WTC11 (cell line): ENCODE measurements at regions not wholly inside any gene's neighbourhood (a gene's known extent, or its start where the extent isn't known, plus 50 kb on each side); places are given as distances from the start of the nearest gene placed in this dataset.

Experiments used
- ATAC-seq: fragments of 200-7000 bp; cut with Tn5 transposase; 2 replicates; pipeline ENCODE4 v1.10.0; 2021; ENCODE audit warnings: mild to moderate bottlenecking, moderate library complexity
- CTCF ChIA-PET: fragments of 300-600 bp; sonication (Branson Sonifier 250); formaldehyde crosslinking; loops from one replicate; lab custom pipeline; 2021; ENCODE audit warnings: antibody characterized with exemption; lab: Charles Lee
- POLR2A ChIA-PET: fragments of 350-600 bp; sonication (Branson Sonifier 250); formaldehyde crosslinking; loops from one replicate; lab custom pipeline; 2021; ENCODE audit warnings: antibody characterized with exemption; lab: Charles Lee
- DNase-seq: peaks from one replicate; pipeline ENCODE4 v3.0.0; 2021; ENCODE audit warnings: low spot score
- H3K27ac Mint-ChIP-seq: 2 replicates; pipeline ENCODE4 v1.8.0; 2021; ENCODE audit warnings: mixed read lengths
- H3K27me3 Mint-ChIP-seq: 2 replicates; pipeline ENCODE4 v1.8.0; 2021; ENCODE audit warnings: low read depth, mild to moderate bottlenecking, moderate library complexity, mixed read lengths
- H3K36me3 Mint-ChIP-seq: 2 replicates; pipeline ENCODE4 v1.8.0; 2021; ENCODE audit warnings: mixed read lengths
- H3K4me1 Mint-ChIP-seq: 2 replicates; pipeline ENCODE4 v1.8.0; 2022; ENCODE audit warnings: mixed read lengths
- H3K4me3 Mint-ChIP-seq: 2 replicates; pipeline ENCODE4 v1.8.0; 2021; ENCODE audit warnings: mild to moderate bottlenecking, moderate library complexity, mixed read lengths
- H3K9me3 Mint-ChIP-seq: 2 replicates; pipeline ENCODE4 v1.8.0; 2021; ENCODE audit warnings: mixed read lengths
- ATF1 ChIP-seq: sonication (generic); formaldehyde crosslinking; IDR thresholded peaks from 2 replicates; pipeline ENCODE4 v1.8.1; 2023; ENCODE audit warnings: mild to moderate bottlenecking, moderate library complexity, missing genetic modification reagents
- CREM ChIP-seq: sonication (generic); formaldehyde crosslinking; IDR thresholded peaks from 2 replicates; pipeline ENCODE4 v1.8.1; 2022; ENCODE audit warnings: mild to moderate bottlenecking, missing genetic modification reagents, moderate library complexity
- CTCF ChIP-seq: fragments of 200-600 bp; IDR thresholded peaks from 2 replicates; pipeline ENCODE4 v1.8.0; 2022; ENCODE audit warnings: antibody characterized with exemption
- ELF4 ChIP-seq: sonication (generic); formaldehyde crosslinking; IDR thresholded peaks from 2 replicates; pipeline ENCODE4 v1.8.1; 2022; ENCODE audit warnings: low read depth, mild to moderate bottlenecking, moderate library complexity, missing genetic modification reagents
- EMX1 ChIP-seq: fragments of 250-450 bp; sonication (Bioruptor Pico); IDR thresholded peaks from 2 replicates; pipeline ENCODE4 v1.8.0; 2021; ENCODE audit warnings: mild to moderate bottlenecking
- GTF2I ChIP-seq: fragments of 250-450 bp; sonication (Bioruptor Pico); conservative IDR thresholded peaks from 2 replicates; pipeline ENCODE4 v1.4.0; 2021; ENCODE audit warnings: mild to moderate bottlenecking
- IRF1 ChIP-seq: sonication (generic); formaldehyde crosslinking; IDR thresholded peaks from 2 replicates; pipeline ENCODE4 v1.8.0; 2023; ENCODE audit warnings: missing genetic modification reagents
- KAT7 ChIP-seq: sonication (generic); formaldehyde crosslinking; IDR thresholded peaks from 2 replicates; pipeline ENCODE4 v1.8.1; 2023; ENCODE audit warnings: missing genetic modification reagents, mild to moderate bottlenecking, borderline replicate concordance
- OVOL2 ChIP-seq: fragments of 250-450 bp; sonication (Bioruptor Pico); IDR thresholded peaks from 2 replicates; pipeline ENCODE4 v1.9.0; 2021; ENCODE audit warnings: mild to moderate bottlenecking, borderline replicate concordance
- RORB ChIP-seq: fragments of 250-450 bp; sonication (Bioruptor Pico); IDR thresholded peaks from 2 replicates; pipeline ENCODE4 v1.9.0; 2021; ENCODE audit warnings: mild to moderate bottlenecking
- SMAD3 ChIP-seq: sonication (generic); formaldehyde crosslinking; IDR thresholded peaks from 2 replicates; pipeline ENCODE4 v1.8.0; 2022; ENCODE audit warnings: missing genetic modification reagents, mild to moderate bottlenecking, borderline replicate concordance
- SOX15 ChIP-seq: fragments of 250-450 bp; sonication (Bioruptor Pico); IDR thresholded peaks from 2 replicates; pipeline ENCODE4 v1.9.0; 2021; ENCODE audit warnings: mild to moderate bottlenecking
- STAT6 ChIP-seq: sonication (generic); formaldehyde crosslinking; conservative IDR thresholded peaks from 2 replicates; pipeline ENCODE4 v1.8.1; 2023; ENCODE audit warnings: mild to moderate bottlenecking, low read depth, missing genetic modification reagents, moderate library complexity
- USF2 ChIP-seq: sonication (generic); formaldehyde crosslinking; IDR thresholded peaks from 2 replicates; pipeline ENCODE4 v1.8.1; 2023; ENCODE audit warnings: mild to moderate bottlenecking, missing genetic modification reagents, moderate library complexity
- ZNF219 ChIP-seq: sonication (generic); formaldehyde crosslinking; IDR thresholded peaks from 2 replicates; pipeline ENCODE4 v1.8.0; 2023; ENCODE audit warnings: missing genetic modification reagents, mild to moderate bottlenecking, borderline replicate concordance
- ZNF396 ChIP-seq: fragments of 250-450 bp; sonication (Bioruptor Pico); IDR thresholded peaks from 2 replicates; pipeline ENCODE4 v1.8.0; 2021; ENCODE audit warnings: mild to moderate bottlenecking, moderate library complexity, borderline replicate concordance
- ZNF532 ChIP-seq: fragments of 250-450 bp; sonication (Bioruptor Pico); IDR thresholded peaks from 2 replicates; pipeline ENCODE4 v1.9.0; 2021; ENCODE audit warnings: mild to moderate bottlenecking, borderline replicate concordance
- TF ChIP-seq, protein P1 (sequence below): fragments of 250-450 bp; sonication (Bioruptor Pico); IDR thresholded peaks from 2 replicates; pipeline ENCODE4 v1.8.0; 2021; ENCODE audit warnings: mild to moderate bottlenecking
- TF ChIP-seq, protein P2 (sequence below): sonication (generic); formaldehyde crosslinking; IDR thresholded peaks from 2 replicates; pipeline ENCODE4 v1.8.1; 2023; ENCODE audit warnings: mild to moderate bottlenecking, moderate library complexity, missing genetic modification reagents

DNA sequence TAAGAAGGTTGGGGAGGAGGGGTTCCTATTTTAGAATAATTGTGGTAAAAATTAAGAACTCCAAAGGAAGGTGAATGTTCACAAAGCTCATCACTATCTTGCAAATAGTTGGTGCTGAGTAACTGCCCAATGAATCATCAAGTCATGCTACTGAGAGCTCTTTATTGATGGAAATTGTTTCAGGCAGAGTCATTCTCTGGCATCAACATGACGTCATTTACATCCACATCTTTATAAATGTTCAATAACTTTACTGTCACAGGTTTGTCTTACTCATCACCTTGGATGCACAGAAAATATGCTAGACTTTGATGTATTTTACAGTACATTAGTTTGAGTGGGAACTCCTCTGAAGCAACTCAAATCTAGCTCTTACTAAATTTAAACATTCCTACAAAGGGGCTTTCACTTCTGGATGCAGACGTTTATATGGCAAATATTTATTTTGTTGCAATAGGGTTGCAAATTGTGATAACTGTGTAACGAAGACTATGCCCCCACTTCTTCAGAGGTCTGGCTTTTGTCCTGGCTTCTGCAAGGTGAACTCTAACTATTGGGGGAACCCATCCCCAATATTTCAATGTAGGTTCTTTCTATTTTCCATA is 273.7 kb upstream of the AJAP1 start:
- H3K4me1 Mint-ChIP-seq: no peaks in the 10 kb centered on the region
- H3K27me3 Mint-ChIP-seq: peaks cover 8% of the 10 kb centered on the region
- ChIA-PET POLR2A (no interaction called here), CTCF (no interaction called here)
- no peak overlapping the region for H3K27ac Mint-ChIP-seq
- no peak for DNase-seq
- TF ChIP-seq EMX1 (CRISPR knock-in tag) (no peak), KAT7 (CRISPR knock-in tag) (no peak), ZNF219 (CRISPR knock-in tag) (no peak), ELF4 (no peak), ATF1 (CRISPR knock-in tag) (no peak), SMAD3 (CRISPR knock-in tag) (no peak), SOX15 (CRISPR knock-in tag) (no peak), OVOL2 (no peak)
- TF ChIP-seq, protein P1, sequence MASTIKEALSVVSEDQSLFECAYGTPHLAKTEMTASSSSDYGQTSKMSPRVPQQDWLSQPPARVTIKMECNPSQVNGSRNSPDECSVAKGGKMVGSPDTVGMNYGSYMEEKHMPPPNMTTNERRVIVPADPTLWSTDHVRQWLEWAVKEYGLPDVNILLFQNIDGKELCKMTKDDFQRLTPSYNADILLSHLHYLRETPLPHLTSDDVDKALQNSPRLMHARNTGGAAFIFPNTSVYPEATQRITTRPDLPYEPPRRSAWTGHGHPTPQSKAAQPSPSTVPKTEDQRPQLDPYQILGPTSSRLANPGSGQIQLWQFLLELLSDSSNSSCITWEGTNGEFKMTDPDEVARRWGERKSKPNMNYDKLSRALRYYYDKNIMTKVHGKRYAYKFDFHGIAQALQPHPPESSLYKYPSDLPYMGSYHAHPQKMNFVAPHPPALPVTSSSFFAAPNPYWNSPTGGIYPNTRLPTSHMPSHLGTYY (CRISPR knock-in tag): no peak
- TF ChIP-seq, protein P2, sequence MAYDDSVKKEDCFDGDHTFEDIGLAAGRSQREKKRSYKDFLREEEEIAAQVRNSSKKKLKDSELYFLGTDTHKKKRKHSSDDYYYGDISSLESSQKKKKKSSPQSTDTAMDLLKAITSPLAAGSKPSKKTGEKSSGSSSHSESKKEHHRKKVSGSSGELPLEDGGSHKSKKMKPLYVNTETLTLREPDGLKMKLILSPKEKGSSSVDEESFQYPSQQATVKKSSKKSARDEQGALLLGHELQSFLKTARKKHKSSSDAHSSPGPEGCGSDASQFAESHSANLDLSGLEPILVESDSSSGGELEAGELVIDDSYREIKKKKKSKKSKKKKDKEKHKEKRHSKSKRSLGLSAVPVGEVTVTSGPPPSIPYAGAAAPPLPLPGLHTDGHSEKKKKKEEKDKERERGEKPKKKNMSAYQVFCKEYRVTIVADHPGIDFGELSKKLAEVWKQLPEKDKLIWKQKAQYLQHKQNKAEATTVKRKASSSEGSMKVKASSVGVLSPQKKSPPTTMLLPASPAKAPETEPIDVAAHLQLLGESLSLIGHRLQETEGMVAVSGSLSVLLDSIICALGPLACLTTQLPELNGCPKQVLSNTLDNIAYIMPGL (CRISPR knock-in tag): no peak
- ATAC-seq: no peak
- no peak overlapping the region for H3K4me3 Mint-ChIP-seq
- peaks cover 94% of the 10 kb centered on the region for H3K9me3 Mint-ChIP-seq
- peaks cover 86% of the 10 kb centered on the region for H3K36me3 Mint-ChIP-seq

DNA sequence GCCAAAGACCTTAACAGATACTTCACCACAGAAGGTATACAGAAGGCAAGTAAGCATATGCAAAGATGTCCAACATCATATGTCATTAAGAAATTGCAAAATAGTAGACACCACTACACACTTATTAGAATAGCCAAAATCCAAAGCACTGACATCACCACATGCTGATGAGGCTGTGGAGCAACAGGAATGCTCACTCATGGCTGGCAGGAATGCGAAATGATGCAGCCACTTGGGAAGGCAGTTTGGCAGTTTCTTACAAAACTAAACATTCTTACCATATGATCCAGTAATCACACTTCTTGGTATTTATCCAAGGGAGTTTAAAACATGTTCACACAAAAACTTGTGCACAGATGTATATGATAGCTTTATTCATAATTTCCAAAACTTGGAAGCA is 261.2 kb upstream of the AJAP1 start:
- TF ChIP-seq CREM (CRISPR knock-in tag): no peak
- no peak for TF ChIP-seq IRF1 (CRISPR knock-in tag)
- no peak for TF ChIP-seq GTF2I
- no peak for TF ChIP-seq ELF4
- no peak for TF ChIP-seq ZNF532 (CRISPR knock-in tag)
- TF ChIP-seq KAT7 (CRISPR knock-in tag): no peak
- H3K4me3 Mint-ChIP-seq: no peak overlapping the region
- no peak for ATAC-seq
- POLR2A ChIA-PET: no interaction called here
- DNase-seq: no peak
- no peak overlapping the region for H3K27ac Mint-ChIP-seq
- H3K27me3 Mint-ChIP-seq: peaks cover 2% of the 10 kb centered on the region
- peaks cover 99% of the 10 kb centered on the region for H3K9me3 Mint-ChIP-seq
- H3K4me1 Mint-ChIP-seq: no peaks in the 10 kb centered on the region
- H3K36me3 Mint-ChIP-seq: peaks cover 93% of the 10 kb centered on the region
- CTCF ChIA-PET: no interaction called here

GRCh38 chr1:4394366-4394765 is 260.0 kb upstream of the AJAP1 start:
- H3K4me3 Mint-ChIP-seq: no peak overlapping the region
- no peak overlapping the region for H3K27ac Mint-ChIP-seq
- POLR2A ChIA-PET: no interaction called here
- peaks cover 92% of the 10 kb centered on the region for H3K36me3 Mint-ChIP-seq
- no peak for TF ChIP-seq RORB (CRISPR knock-in tag)
- TF ChIP-seq CTCF: no peak
- TF ChIP-seq USF2 (CRISPR knock-in tag): no peak
- TF ChIP-seq STAT6 (CRISPR knock-in tag): no peak
- no peak for TF ChIP-seq ZNF396 (CRISPR knock-in tag)
- TF ChIP-seq, all 79 proteins: peak for 0
- Mint-ChIP-seq H3K27me3 (no peaks in the 10 kb centered on the region; the same call in none of the 2 replicates), H3K9me3 (peaks cover 96% of the 10 kb centered on the region), H3K4me1 (no peaks in the 10 kb centered on the region)
- CTCF ChIA-PET: no interaction called here
- DNase-seq (no peak), ATAC-seq (no peak)
